Body of pancreas (tissue), 4 donors: ENCODE measurements at regions not wholly inside any gene's neighbourhood (a gene's known extent, or its start where the extent isn't known, plus 50 kb on each side); places are given as distances from the start of the nearest gene placed in this dataset.
"Not testable (repeated sequence)": the region's sequence is repeated elsewhere in the genome, so short reads cannot be mapped to it uniquely, and the experiment has no call there.

Source experiments
- ATAC-seq: fragments of 150-250 bp; one replicate; pipeline ENCODE4 v1.9.1; 2016
- DNase-seq, 4 donors: peaks; one replicate each; pipeline ENCODE4 v3.0.0-alpha.2; 2019
- H3K27ac ChIP-seq, 4 donors: fragments of 200-600 bp; sonication (generic); 1 replicate in 3 of 4; 2 replicates in 1 of 4; pipeline versions ENCODE4 v1.5.1 to v1.6.1; 2016 to 2019; ENCODE audit warnings: mild to moderate bottlenecking in 1 of 4, mixed read lengths in 1 of 4, moderate library complexity in 1 of 4
- H3K27me3 ChIP-seq, 2 donors: fragments of 200-600 bp; sonication (generic); one replicate each; pipeline ENCODE4 v1.6.0; 2016; ENCODE audit warnings: mild to moderate bottlenecking in 1 of 2
- H3K36me3 ChIP-seq, 2 donors: fragments of 200-600 bp; sonication (generic); replicated peaks in 1 of 2; 2 replicates each; pipeline ENCODE4 v1.5.1; 2016; ENCODE audit warnings: low read depth in 2 of 2; ENCODE audit not compliant: insufficient read depth in 1 of 2
- H3K4me1 ChIP-seq: fragments of 200-600 bp; sonication (generic); one replicate; pipeline ENCODE4 v1.6.0; 2016
- H3K4me3 ChIP-seq, 2 donors: fragments of 200-600 bp; sonication (generic); 1 replicate in 1 of 2; 2 replicates in 1 of 2; pipeline ENCODE4 v1.5.1; 2016 to 2019
- H3K9me3 ChIP-seq, 3 donors: fragments of 200-600 bp; sonication (generic); 1 replicate in 2 of 3; 2 replicates in 1 of 3; pipeline ENCODE4 v1.5.1; 2016
- WGBS, 2 donors: methylation state at CpG; one replicate each; pipeline ENCODE4 v1.1.5; 2017; 5-methylcytosine and 5-hydroxymethylcytosine counted together
- intact Hi-C: fragments of 100-400 bp; cut with DNase I; formaldehyde crosslinking; loops from one replicate; pipeline ENCODE4 v1.15.1; 2023

DNA sequence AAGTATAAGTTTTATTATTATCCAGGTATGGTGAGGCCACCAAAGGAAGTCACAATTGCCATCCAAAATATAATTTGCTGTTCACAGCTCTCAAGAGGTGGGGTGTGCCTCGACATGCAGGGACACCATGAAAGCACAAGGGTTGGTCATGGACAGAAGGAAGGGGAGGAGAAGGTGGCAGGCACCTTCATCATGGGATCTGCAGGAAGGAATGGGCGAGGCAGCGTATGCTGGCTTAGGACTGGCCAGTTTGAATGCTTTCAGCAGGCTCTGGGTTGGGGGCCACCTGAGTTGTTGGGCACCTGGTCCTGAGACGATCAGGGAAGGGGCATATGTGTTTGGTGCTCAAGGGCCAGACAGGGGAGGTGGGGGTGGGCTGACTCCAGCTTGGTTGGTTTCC is 777.2 kb upstream of the TPTE start:
- intact Hi-C loops, H3K4me3 ChIP-seq, H3K27ac ChIP-seq, H3K27me3 ChIP-seq, H3K36me3 ChIP-seq, DNase-seq, H3K4me1 ChIP-seq, ATAC-seq, H3K9me3 ChIP-seq: not testable (repeated sequence)
- 34 to 46% methylated on average over 4 of the region's 4 CpGs for WGBS, 2 donors

GRCh38 chr21:9744593-9744992 is 776.8 kb upstream of the TPTE start:
- H3K4me3 ChIP-seq, H3K36me3 ChIP-seq, ATAC-seq, DNase-seq, intact Hi-C loops, H3K27ac ChIP-seq, H3K4me1 ChIP-seq, H3K9me3 ChIP-seq, H3K27me3 ChIP-seq: not testable (repeated sequence)
- 41 to 54% methylated on average over 4 of the region's 4 CpGs for WGBS, 2 donors

DNA sequence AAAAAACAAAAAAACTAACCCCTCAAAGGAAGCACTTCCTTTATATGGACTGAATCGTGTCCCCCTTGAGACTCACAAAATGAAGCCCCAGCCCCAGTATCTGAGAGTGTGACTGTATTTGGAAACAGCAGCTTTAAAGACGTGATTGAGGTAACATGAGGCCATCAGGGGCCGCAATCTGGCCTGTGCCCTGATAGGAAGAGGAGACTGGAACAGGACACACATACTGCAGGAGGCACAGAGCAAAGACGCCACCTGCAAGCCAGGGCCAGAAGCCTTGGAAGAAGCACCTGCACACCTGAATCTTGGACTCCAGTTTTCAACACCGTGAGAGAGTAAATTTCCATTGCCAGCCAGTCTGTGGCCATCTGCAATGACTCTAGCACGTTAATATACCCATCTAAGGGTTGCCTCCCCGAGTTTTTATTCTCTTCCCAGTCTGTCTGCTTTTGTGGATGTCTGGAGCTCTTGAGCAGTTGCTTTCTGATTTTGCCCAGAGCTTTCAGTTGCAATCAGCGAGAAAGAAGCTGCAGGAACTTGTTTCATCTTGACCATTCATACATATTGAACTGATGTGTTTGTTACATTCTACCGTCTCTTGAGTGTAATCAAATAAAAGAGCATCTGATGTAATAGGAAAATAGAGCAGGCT is 775.8 kb upstream of the TPTE start:
- 38 to 53% methylated on average over 9 of the region's 9 CpGs for WGBS, 2 donors
- H3K27me3 ChIP-seq, H3K4me3 ChIP-seq, ATAC-seq, DNase-seq, H3K36me3 ChIP-seq, H3K27ac ChIP-seq, H3K9me3 ChIP-seq, intact Hi-C loops, H3K4me1 ChIP-seq: not testable (repeated sequence)

GRCh38 chr21:9746311-9746710 is 775.1 kb upstream of the TPTE start:
- DNase-seq, H3K4me3 ChIP-seq, H3K36me3 ChIP-seq, ATAC-seq, H3K4me1 ChIP-seq, H3K27me3 ChIP-seq, intact Hi-C loops, H3K27ac ChIP-seq, H3K9me3 ChIP-seq: not testable (repeated sequence)
- WGBS, 2 donors = 32 to 48% methylated on average over 2 of the region's 2 CpGs

DNA sequence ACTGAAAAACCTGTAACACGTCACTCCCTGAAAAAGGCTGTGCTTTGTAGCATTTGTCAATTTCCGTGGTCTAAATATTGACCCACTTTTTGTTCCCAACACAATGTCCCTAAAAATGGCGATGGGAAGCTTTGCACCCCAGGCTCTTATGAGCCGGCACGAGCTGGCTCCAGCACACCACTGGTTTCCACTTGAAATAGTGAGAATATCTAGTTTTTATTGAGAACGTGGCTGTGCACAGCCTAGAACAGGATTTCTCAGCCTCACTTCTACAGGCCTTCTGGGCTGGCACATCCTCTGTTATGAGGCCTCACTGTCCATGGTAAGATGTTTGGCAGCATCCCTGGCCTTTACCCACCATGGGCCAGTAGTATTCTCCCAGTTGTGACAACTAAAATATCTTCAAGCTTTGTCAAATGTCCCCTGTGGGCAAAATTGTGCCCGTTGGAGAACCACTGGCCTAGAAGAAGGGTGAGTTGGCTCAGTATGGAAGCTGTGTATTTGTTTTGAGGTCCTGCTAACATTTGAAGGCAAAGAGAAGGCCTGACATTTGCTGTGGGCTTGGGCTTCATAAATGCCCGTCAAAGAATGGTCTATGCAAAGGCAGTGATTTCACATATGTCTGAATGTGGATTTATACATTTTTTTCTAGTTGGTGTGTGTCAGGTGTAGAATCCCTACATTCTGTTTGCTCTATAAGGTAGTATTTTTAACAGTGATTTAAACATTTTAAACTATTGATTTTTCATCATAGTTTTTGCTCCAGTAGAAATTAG is 774.4 kb upstream of the TPTE start:
- ATAC-seq, intact Hi-C loops, H3K4me3 ChIP-seq, DNase-seq, H3K27me3 ChIP-seq, H3K36me3 ChIP-seq, H3K27ac ChIP-seq, H3K9me3 ChIP-seq, H3K4me1 ChIP-seq: not testable (repeated sequence)
- WGBS, 2 donors = 42 to 52% methylated on average over 8 of the region's 8 CpGs

DNA sequence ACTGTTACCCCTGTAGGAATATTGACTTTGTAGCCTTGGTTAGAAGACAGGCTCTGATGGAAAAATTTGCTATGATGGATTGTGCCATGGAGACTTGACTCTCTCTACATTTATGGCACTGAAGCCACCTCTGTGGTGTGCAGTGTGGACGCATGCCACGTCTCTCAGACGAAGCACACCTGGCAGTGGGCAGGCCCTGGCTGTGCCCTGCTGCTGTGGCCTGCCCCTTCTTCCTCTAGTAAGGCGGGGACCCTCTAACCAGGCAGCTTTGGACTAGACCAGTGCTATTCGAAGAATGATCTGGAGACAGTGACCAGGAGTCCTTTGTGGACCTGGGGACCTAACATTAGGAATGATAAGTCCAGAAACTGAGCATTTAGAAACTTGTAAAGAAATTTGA is 773.5 kb upstream of the TPTE start:
- H3K4me1 ChIP-seq, H3K9me3 ChIP-seq, H3K27ac ChIP-seq, H3K4me3 ChIP-seq, H3K36me3 ChIP-seq, ATAC-seq, DNase-seq, intact Hi-C loops, H3K27me3 ChIP-seq: not testable (repeated sequence)
- WGBS, 2 donors = 62 to 63% methylated on average over 5 of the region's 5 CpGs

GRCh38 chr21:9748451-9748850 is 772.9 kb upstream of the TPTE start:
- intact Hi-C loops, H3K27ac ChIP-seq, H3K27me3 ChIP-seq, ATAC-seq, H3K4me3 ChIP-seq, H3K9me3 ChIP-seq, DNase-seq, H3K4me1 ChIP-seq, H3K36me3 ChIP-seq: not testable (repeated sequence)
- 53 to 55% methylated on average over 4 of the region's 4 CpGs for WGBS, 2 donors

DNA sequence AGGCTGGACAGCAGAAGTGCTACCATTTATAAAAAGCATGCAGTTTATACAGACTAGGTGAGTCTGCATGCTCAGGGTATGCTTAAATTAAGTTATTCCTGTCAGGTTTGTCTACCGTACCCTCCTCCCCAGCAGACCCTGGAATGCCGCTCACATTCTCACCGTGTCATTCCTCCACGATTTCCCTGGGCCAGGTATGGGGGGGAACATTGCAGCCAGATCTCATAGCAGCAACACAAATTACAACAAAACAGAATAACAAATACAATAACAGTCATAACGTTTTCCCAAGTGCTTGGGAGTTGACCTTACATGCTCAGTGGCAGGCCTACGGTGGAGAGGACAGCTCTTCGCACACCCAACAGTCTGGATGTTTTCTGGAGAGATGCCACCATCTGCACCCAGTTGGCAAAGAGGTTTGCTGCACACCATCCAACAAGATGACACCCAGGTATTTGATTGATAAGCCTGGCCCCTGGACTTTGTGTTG is 771.6 kb upstream of the TPTE start:
- H3K27ac ChIP-seq, H3K9me3 ChIP-seq, DNase-seq, H3K4me1 ChIP-seq, H3K4me3 ChIP-seq, intact Hi-C loops, ATAC-seq, H3K36me3 ChIP-seq, H3K27me3 ChIP-seq: not testable (repeated sequence)
- whole genome bisulfite sequencing, 2 donors = 56 to 63% methylated on average over 7 of the region's 7 CpGs
